ENCODE measurements at regions not wholly inside any gene's neighbourhood (a gene's known extent, or its start where the extent isn't known, plus 50 kb on each side); places are given as distances from the start of the nearest gene placed in this dataset.

- H3K4me1 Mint-ChIP-seq (ENCODE audit: low read depth): no peaks in the 10 kb centered on the region
- DNase-seq (ENCODE audit: low spot score): no peak
- H3K36me3 Mint-ChIP-seq (ENCODE audit: low read depth): no peaks in the 10 kb centered on the region
- no peak overlapping the region for H3K27ac Mint-ChIP-seq
- no peak overlapping the region for H3K4me3 Mint-ChIP-seq
- peaks cover 4% of the 10 kb centered on the region for H3K9me3 Mint-ChIP-seq
- no peaks in the 10 kb centered on the region for H3K27me3 Mint-ChIP-seq (ENCODE audit: low read depth)
These were observed 572.6 kb upstream of the EEF2KMT start for GRCh38 chr16:5670198-5670597.

GRCh38 chr16:5668553-5668952 is 571.0 kb upstream of the EEF2KMT start:
- H3K27ac Mint-ChIP-seq: no peak overlapping the region
- no peaks in the 10 kb centered on the region for H3K27me3 Mint-ChIP-seq (ENCODE audit: low read depth)
- no peak for DNase-seq (ENCODE audit: low spot score)
- no peak overlapping the region for H3K4me3 Mint-ChIP-seq
- no peaks in the 10 kb centered on the region for H3K4me1 Mint-ChIP-seq (ENCODE audit: low read depth)
- no peaks in the 10 kb centered on the region for H3K36me3 Mint-ChIP-seq (ENCODE audit: low read depth)
- peaks cover 2% of the 10 kb centered on the region for H3K9me3 Mint-ChIP-seq

- no peak overlapping the region for H3K27ac Mint-ChIP-seq
These were observed 568.2 kb upstream of the EEF2KMT start for GRCh38 chr16:5665834-5666233.

GRCh38 chr16:5653789-5654188 is 556.2 kb upstream of the EEF2KMT start:
- no peak overlapping the region for H3K4me3 Mint-ChIP-seq
- no peaks in the 10 kb centered on the region for H3K4me1 Mint-ChIP-seq (ENCODE audit: low read depth)
- H3K27ac Mint-ChIP-seq: no peak overlapping the region
- DNase-seq (ENCODE audit: low spot score): no peak
- H3K9me3 Mint-ChIP-seq: peaks cover 9% of the 10 kb centered on the region
- H3K36me3 Mint-ChIP-seq (ENCODE audit: low read depth): no peaks in the 10 kb centered on the region
- H3K27me3 Mint-ChIP-seq (ENCODE audit: low read depth): no peaks in the 10 kb centered on the region

More at GRCh38 chr16:5665834-5666233, 568.2 kb upstream of the EEF2KMT start:
- Mint-ChIP-seq H3K27me3 (ENCODE audit: low read depth) (no peaks in the 10 kb centered on the region), H3K36me3 (ENCODE audit: low read depth) (no peaks in the 10 kb centered on the region), H3K4me3 (no peak overlapping the region), H3K4me1 (ENCODE audit: low read depth) (no peaks in the 10 kb centered on the region), H3K9me3 (no peaks in the 10 kb centered on the region)
- no peak for DNase-seq (ENCODE audit: low spot score)

GRCh38 chr16:5653041-5653440 is 555.4 kb upstream of the EEF2KMT start:
- DNase-seq (ENCODE audit: low spot score): no peak
- no peak overlapping the region for H3K27ac Mint-ChIP-seq
- no peak overlapping the region for H3K4me3 Mint-ChIP-seq
- no peaks in the 10 kb centered on the region for H3K36me3 Mint-ChIP-seq (ENCODE audit: low read depth)
- H3K9me3 Mint-ChIP-seq: peaks cover 9% of the 10 kb centered on the region
- no peaks in the 10 kb centered on the region for H3K4me1 Mint-ChIP-seq (ENCODE audit: low read depth)
- H3K27me3 Mint-ChIP-seq (ENCODE audit: low read depth): no peaks in the 10 kb centered on the region

DNA sequence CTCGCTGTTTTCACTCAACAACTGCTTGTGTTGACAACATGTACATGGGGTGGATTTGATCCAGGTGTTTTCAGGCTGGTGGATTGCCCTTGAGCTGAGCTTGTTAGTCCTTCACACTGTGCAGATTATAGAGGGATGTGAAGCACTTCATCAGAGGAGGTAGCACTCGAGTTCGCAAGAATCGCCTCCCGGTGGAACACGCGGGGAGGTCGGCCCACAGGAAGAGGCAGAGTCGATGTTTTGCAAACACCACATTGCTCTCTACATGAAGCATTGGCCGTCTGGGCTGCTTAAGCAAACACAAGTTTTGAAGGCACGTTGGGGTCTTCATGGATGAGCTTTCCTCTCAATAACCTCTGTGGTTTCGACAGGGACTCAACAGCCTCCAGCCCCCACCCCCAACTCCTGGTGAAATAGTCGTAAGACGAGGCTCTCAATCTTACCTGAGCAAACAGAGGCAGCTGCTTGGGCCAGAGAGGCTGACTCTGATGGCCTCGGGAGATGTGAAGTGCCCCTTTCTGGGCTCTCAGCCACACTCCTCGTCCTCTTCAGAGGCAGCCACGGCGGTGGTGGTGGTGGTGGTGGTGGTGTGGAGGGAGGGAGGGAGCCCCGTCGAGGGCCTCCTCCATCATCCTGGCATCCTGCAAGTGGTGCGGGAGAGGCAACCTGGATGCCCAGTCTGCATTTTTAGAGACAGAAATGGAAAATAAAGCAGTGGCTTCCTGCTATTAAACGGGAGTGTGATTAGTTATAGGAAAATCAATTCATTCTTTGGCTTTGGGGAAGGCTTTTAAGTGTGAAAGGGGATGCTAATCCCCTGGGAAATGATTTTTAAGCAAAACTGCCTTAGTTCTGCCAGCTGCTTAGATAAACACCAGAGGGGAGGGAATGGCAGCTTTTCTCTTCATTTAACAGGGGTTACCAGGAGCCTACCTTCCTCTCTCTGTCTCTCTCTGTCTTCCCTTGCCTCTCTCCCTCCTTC is 552.5 kb upstream of the EEF2KMT start:
- no peaks in the 10 kb centered on the region for H3K4me1 Mint-ChIP-seq (ENCODE audit: low read depth)
- no peaks in the 10 kb centered on the region for H3K36me3 Mint-ChIP-seq (ENCODE audit: low read depth)
- no peak for DNase-seq (ENCODE audit: low spot score)
- H3K9me3 Mint-ChIP-seq: peaks cover 8% of the 10 kb centered on the region
- no peak overlapping the region for H3K27ac Mint-ChIP-seq
- H3K4me3 Mint-ChIP-seq: no peak overlapping the region
- no peaks in the 10 kb centered on the region for H3K27me3 Mint-ChIP-seq (ENCODE audit: low read depth)

GRCh38 chr16:5647051-5647450 is 549.5 kb upstream of the EEF2KMT start:
- H3K4me1 Mint-ChIP-seq (ENCODE audit: low read depth): no peaks in the 10 kb centered on the region
- DNase-seq (ENCODE audit: low spot score): no peak

GRCh38 chr16:5643855-5644531 is 546.4 kb upstream of the EEF2KMT start:
- Mint-ChIP-seq H3K4me3 (no peak overlapping the region), H3K27me3 (ENCODE audit: low read depth) (no peaks in the 10 kb centered on the region), H3K36me3 (ENCODE audit: low read depth) (no peaks in the 10 kb centered on the region), H3K9me3 (peaks cover 17% of the 10 kb centered on the region), H3K4me1 (ENCODE audit: low read depth) (no peaks in the 10 kb centered on the region), H3K27ac (no peak overlapping the region)
- DNase-seq (ENCODE audit: low spot score): no peak

More at GRCh38 chr16:5647051-5647450, 549.5 kb upstream of the EEF2KMT start:
- Mint-ChIP-seq H3K27ac (no peak overlapping the region), H3K9me3 (no peaks in the 10 kb centered on the region), H3K36me3 (ENCODE audit: low read depth) (no peaks in the 10 kb centered on the region), H3K27me3 (ENCODE audit: low read depth) (no peaks in the 10 kb centered on the region), H3K4me3 (no peak overlapping the region)

DNA sequence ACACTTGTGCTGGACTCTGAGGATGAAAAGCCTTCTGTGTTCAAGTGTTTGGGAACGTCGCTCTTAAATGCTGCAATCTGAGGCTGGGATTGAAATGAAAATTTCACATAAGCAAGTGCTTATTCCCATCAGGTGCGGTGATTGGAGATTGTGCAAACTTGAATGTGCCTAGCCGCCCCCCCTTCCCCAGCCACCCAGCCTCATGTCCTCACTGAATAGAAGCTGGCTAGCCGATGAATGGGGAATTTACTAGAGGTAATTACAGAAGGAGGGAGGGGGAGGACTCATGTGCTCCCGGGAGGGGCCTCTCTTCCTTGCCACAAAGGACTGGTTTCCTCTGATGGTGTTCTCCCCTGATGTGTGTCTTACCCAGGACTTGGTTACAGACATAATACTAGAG is 544.8 kb upstream of the EEF2KMT start:
- Mint-ChIP-seq H3K4me1 (ENCODE audit: low read depth) (no peaks in the 10 kb centered on the region), H3K36me3 (ENCODE audit: low read depth) (no peaks in the 10 kb centered on the region), H3K9me3 (peaks cover 17% of the 10 kb centered on the region), H3K27me3 (ENCODE audit: low read depth) (no peaks in the 10 kb centered on the region), H3K4me3 (no peak overlapping the region), H3K27ac (no peak overlapping the region)
- no peak for DNase-seq (ENCODE audit: low spot score)

GRCh38 chr16:5642011-5642410 is 544.4 kb upstream of the EEF2KMT start:
- Mint-ChIP-seq H3K9me3 (peaks cover 17% of the 10 kb centered on the region), H3K4me1 (ENCODE audit: low read depth) (no peaks in the 10 kb centered on the region), H3K36me3 (ENCODE audit: low read depth) (no peaks in the 10 kb centered on the region), H3K27ac (no peak overlapping the region), H3K27me3 (ENCODE audit: low read depth) (no peaks in the 10 kb centered on the region), H3K4me3 (no peak overlapping the region)
- DNase-seq (ENCODE audit: low spot score): no peak

DNA sequence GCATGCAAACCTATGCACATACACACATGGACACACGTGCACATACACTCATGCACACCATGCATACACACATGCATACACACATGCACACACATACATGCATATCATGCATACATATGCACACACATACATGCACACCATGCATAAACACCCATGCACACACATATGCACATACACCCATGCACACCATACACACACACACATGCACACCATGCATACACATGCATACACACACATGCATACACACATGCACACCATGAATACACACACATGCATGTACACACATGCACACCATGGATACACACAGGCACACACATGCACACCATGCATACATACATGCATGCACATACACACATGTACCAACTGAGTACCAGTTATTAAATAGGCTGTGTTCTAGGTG is 543.3 kb upstream of the EEF2KMT start:
- Mint-ChIP-seq H3K9me3 (peaks cover 17% of the 10 kb centered on the region), H3K36me3 (ENCODE audit: low read depth) (no peaks in the 10 kb centered on the region), H3K27me3 (ENCODE audit: low read depth) (no peaks in the 10 kb centered on the region), H3K27ac (no peak overlapping the region), H3K4me1 (ENCODE audit: low read depth) (no peaks in the 10 kb centered on the region), H3K4me3 (no peak overlapping the region)
- no peak for DNase-seq (ENCODE audit: low spot score)

- H3K4me3 Mint-ChIP-seq: no peak overlapping the region
- H3K27me3 Mint-ChIP-seq (ENCODE audit: low read depth): no peaks in the 10 kb centered on the region
- DNase-seq (ENCODE audit: low spot score): no peak
- H3K27ac Mint-ChIP-seq: no peak overlapping the region
- peaks cover 17% of the 10 kb centered on the region for H3K9me3 Mint-ChIP-seq
- H3K36me3 Mint-ChIP-seq (ENCODE audit: low read depth): no peaks in the 10 kb centered on the region
- no peaks in the 10 kb centered on the region for H3K4me1 Mint-ChIP-seq (ENCODE audit: low read depth)
These were observed 541.9 kb upstream of the EEF2KMT start for GRCh38 chr16:5639531-5639930.

GRCh38 chr16:5635331-5635730 is 537.7 kb upstream of the EEF2KMT start:
- H3K27me3 Mint-ChIP-seq (ENCODE audit: low read depth): no peaks in the 10 kb centered on the region
- peaks cover 5% of the 10 kb centered on the region for H3K9me3 Mint-ChIP-seq
- H3K4me3 Mint-ChIP-seq: no peak overlapping the region
- H3K4me1 Mint-ChIP-seq (ENCODE audit: low read depth): no peaks in the 10 kb centered on the region
- DNase-seq (ENCODE audit: low spot score): no peak
- H3K27ac Mint-ChIP-seq: no peak overlapping the region
- no peaks in the 10 kb centered on the region for H3K36me3 Mint-ChIP-seq (ENCODE audit: low read depth)

DNA sequence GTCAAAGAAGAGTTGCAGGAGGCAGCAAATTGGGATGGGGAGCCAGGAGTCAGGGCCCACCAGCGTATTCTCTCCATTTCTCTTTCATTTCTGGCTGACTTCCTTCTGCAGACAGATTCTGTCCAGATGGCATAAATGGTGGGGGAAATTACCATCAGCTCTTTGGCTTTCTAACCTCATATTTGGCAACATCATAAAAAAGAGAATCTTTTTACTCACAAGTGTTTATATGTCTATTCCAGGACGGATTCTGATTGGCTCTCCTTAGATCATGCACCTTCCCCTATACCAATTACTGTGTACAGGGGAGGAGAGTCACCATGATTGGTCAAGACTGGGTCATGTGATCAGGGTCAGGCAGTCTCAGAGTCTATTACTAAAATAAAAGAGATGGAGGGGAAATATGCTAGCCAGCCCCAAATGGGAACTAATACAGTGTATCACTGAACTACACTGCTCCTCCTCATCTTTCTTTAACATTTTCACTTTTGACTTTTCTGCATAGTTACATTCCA is 537.1 kb upstream of the EEF2KMT start:
- H3K9me3 Mint-ChIP-seq: peaks cover 3% of the 10 kb centered on the region
- DNase-seq (ENCODE audit: low spot score): no peak

More for the DNA sequence above, 537.1 kb upstream of the EEF2KMT start:
- Mint-ChIP-seq H3K36me3 (ENCODE audit: low read depth) (no peaks in the 10 kb centered on the region), H3K4me1 (ENCODE audit: low read depth) (no peaks in the 10 kb centered on the region), H3K27ac (no peak overlapping the region), H3K27me3 (ENCODE audit: low read depth) (no peaks in the 10 kb centered on the region), H3K4me3 (no peak overlapping the region)

Measured in T-helper 2 cell treated with Interferon-gamma antibody and Interleukin-4, amounts not matched to agents 5 μg/mL and 100 μg/mL, for 36 hours (primary cell).